Stimulated activated CD4-positive, alpha-beta T cell treated with anti-CD3 and anti-CD28 coated beads, Interleukin-2, amount 100 ng/mL, for 48 hours (primary cell): ENCODE measurements at regions not wholly inside any gene's neighbourhood (a gene's known extent, or its start where the extent isn't known, plus 50 kb on each side); places are given as distances from the start of the nearest gene placed in this dataset.

Experiments
- DNase-seq, 2 donors: peaks; one replicate each; pipeline ENCODE4 v3.0.0-alpha.2; 2020

- DNase-seq, result no peak
These were observed 1130.3 kb upstream of the ZEB2 start for GRCh38 chr2:145650226-145650625.

GRCh38 chr2:145649061-145649460 is 1129.1 kb upstream of the ZEB2 start:
- DNase-seq, result no peak

- DNase-seq, result no peak
These were observed 1124.9 kb upstream of the ZEB2 start for GRCh38 chr2:145644820-145645302.

- no peak for DNase-seq
These were observed 1118.8 kb upstream of the ZEB2 start for GRCh38 chr2:145638675-145639074.

- DNase-seq, result no peak
These were observed 1115.9 kb upstream of the ZEB2 start for GRCh38 chr2:145635706-145636427.

- DNase-seq, result no peak
These were observed 1111.6 kb upstream of the ZEB2 start for GRCh38 chr2:145631561-145631960.

GRCh38 chr2:145626301-145626700 is 1106.4 kb upstream of the ZEB2 start:
- DNase-seq, result no peak

- no peak for DNase-seq
These were observed 1105.2 kb upstream of the ZEB2 start for GRCh38 chr2:145625111-145625510.

- DNase-seq, result no peak
These were observed 1103.2 kb upstream of the ZEB2 start for GRCh38 chr2:145623136-145623535.

- DNase-seq, result no peak
These were observed 1102.4 kb upstream of the ZEB2 start for GRCh38 chr2:145622285-145622684.

- no peak for DNase-seq
These were observed 1098.0 kb upstream of the ZEB2 start for GRCh38 chr2:145617906-145618305.

- no peak for DNase-seq
These were observed 1097.5 kb upstream of the ZEB2 start for GRCh38 chr2:145617420-145617819.

- no peak for DNase-seq
These were observed 1095.7 kb upstream of the ZEB2 start for GRCh38 chr2:145615626-145616025.

GRCh38 chr2:145609951-145610350 is 1090.0 kb upstream of the ZEB2 start:
- DNase-seq, result no peak

- DNase-seq, result no peak
These were observed 1081.5 kb upstream of the ZEB2 start for GRCh38 chr2:145601361-145601925.

GRCh38 chr2:145600811-145601210 is 1080.9 kb upstream of the ZEB2 start:
- no peak for DNase-seq

GRCh38 chr2:145599756-145600155 is 1079.8 kb upstream of the ZEB2 start:
- no peak for DNase-seq

- DNase-seq, result no peak
These were observed 1078.5 kb upstream of the ZEB2 start for GRCh38 chr2:145598434-145598833.

- DNase-seq, result no peak
These were observed 1077.9 kb upstream of the ZEB2 start for GRCh38 chr2:145597809-145598208.

GRCh38 chr2:145597006-145597405 is 1077.1 kb upstream of the ZEB2 start:
- no peak for DNase-seq

- DNase-seq, result no peak
These were observed 1076.5 kb upstream of the ZEB2 start for GRCh38 chr2:145596416-145596815.

- no peak for DNase-seq
These were observed 1075.4 kb upstream of the ZEB2 start for GRCh38 chr2:145595296-145595695.

- DNase-seq, result no peak
These were observed 1074.2 kb upstream of the ZEB2 start for GRCh38 chr2:145593991-145594614.

GRCh38 chr2:145593280-145593679 is 1073.4 kb upstream of the ZEB2 start:
- no peak for DNase-seq
